ENCODE measurements at regions not wholly inside any gene's neighbourhood (a gene's known extent, or its start where the extent isn't known, plus 50 kb on each side); places are given as distances from the start of the nearest gene placed in this dataset.

DNA sequence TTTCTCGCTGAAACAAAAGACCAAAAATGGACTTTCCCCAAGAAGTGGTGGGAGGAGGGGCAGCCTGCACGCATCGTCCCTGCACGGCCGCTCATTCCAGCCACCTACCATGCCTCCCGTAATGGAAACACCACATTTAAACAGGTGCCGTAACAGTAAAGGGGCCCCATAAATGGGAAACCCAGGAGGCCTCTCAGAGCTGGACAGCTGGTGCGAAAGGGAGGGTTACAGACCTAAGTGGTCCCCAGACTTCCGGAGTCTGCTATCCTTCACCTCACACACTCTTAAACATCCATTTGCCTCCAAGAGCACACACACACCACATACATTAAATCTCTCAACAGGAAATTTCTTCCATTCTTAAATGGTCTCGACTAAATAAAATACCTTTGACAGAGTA lies 120.7 kb upstream of the SOD1 start:
- TF ChIP-seq GATA2 (IDR thresholded peaks at IDR 0.05; ENCODE audit: low read depth, low read length) (no peak), GATA3 (IDR thresholded peaks at IDR 0.05; ENCODE audit: low read depth, low read length) (no peak)

All from SH-SY5Y (cell line).